Epithelial cell of proximal tubule (primary cell): ENCODE measurements at regions not wholly inside any gene's neighbourhood (a gene's known extent, or its start where the extent isn't known, plus 50 kb on each side); places are given as distances from the start of the nearest gene placed in this dataset.

Experiments used
- DNase-seq: peaks from one replicate; pipeline ENCODE4 v3.0.0-alpha.2; 2011; ENCODE audit warnings: low read depth
- H3K4me3 ChIP-seq: 2 replicates; pipeline ENCODE4 v1.5.1; 2011; ENCODE audit warnings: low read depth, mild to moderate bottlenecking, low read length
- TF ChIP-seq, protein P1 (sequence below): conservative IDR thresholded peaks from 2 replicates; pipeline ENCODE4 v1.5.1; 2012; ENCODE audit warnings: low read depth, mild to moderate bottlenecking, low read length

- DNase-seq: no peak
- TF ChIP-seq, protein P1, sequence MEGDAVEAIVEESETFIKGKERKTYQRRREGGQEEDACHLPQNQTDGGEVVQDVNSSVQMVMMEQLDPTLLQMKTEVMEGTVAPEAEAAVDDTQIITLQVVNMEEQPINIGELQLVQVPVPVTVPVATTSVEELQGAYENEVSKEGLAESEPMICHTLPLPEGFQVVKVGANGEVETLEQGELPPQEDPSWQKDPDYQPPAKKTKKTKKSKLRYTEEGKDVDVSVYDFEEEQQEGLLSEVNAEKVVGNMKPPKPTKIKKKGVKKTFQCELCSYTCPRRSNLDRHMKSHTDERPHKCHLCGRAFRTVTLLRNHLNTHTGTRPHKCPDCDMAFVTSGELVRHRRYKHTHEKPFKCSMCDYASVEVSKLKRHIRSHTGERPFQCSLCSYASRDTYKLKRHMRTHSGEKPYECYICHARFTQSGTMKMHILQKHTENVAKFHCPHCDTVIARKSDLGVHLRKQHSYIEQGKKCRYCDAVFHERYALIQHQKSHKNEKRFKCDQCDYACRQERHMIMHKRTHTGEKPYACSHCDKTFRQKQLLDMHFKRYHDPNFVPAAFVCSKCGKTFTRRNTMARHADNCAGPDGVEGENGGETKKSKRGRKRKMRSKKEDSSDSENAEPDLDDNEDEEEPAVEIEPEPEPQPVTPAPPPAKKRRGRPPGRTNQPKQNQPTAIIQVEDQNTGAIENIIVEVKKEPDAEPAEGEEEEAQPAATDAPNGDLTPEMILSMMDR: no peak
Observed at GRCh38 chr4:17194586-17194985, 296.1 kb upstream of the LDB2 start.

DNA sequence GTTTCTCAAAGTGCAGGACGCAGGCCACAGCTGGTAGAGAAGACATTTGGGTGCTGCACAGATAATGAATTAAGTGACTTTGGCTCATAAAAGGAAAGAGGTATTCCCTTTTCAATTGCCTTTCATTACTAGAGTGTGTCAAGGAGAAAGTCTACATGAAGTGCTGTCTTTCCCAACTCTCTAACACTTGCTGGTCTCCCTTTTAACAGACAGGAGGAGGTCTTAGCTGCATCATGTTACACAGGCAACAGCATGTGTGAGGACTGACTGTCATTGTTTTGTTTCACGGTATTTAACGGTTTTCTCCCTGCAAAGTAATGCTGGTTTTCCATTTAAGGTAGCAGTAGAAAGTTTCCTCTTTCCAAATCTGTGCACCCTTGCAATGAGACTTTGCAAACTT lies 291.3 kb upstream of the LDB2 start:
- no peak overlapping the region for H3K4me3 ChIP-seq
- DNase-seq: no peak
- TF ChIP-seq, protein P1: no peak

More at GRCh38 chr4:17194586-17194985, 296.1 kb upstream of the LDB2 start:
- no peak overlapping the region for H3K4me3 ChIP-seq

GRCh38 chr4:17189401-17189720 lies 290.9 kb upstream of the LDB2 start:
- no peak for DNase-seq
- no peak overlapping the region for H3K4me3 ChIP-seq
- TF ChIP-seq, protein P1: no peak

DNA sequence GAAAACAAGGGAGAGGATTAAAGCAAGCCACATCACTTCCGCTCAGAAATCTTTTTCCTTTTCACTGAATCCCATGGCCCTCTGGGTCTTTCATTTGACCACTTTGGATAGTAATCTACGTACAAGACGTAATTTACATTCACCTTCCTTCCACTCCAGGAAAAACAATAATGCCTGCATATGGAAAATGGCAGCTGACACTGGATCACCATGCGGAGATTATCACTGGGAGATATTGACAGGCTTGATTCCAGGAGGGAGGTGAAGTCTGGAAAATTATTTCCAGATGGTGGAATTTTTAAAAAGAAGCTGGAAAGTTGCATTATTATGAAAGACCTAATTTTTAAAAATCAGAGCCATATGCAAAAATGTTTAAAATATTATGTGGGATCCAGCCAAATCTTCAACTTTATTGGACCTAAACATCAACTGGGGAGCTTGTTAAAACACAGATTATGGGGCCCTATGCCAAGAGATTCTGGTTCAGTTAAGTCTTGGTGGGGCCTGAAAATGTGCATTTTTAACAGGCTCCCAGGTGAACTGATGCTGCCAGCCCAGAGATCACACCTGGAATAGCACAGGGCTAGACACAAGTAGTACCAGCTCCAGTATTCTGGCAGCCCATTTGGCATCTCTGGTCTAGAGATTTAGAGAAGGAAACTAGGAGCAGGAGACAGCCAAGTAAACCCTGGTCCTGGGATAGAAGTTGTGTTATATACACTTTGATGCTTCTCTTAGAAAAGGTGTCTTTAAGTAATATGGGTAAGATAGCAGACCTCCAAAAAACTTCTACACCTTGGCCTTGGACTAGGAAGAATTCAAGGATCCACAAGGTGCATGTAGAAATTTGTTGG lies 290.3 kb upstream of the LDB2 start:
- DNase-seq: no peak
- TF ChIP-seq, protein P1: no peak

DNA sequence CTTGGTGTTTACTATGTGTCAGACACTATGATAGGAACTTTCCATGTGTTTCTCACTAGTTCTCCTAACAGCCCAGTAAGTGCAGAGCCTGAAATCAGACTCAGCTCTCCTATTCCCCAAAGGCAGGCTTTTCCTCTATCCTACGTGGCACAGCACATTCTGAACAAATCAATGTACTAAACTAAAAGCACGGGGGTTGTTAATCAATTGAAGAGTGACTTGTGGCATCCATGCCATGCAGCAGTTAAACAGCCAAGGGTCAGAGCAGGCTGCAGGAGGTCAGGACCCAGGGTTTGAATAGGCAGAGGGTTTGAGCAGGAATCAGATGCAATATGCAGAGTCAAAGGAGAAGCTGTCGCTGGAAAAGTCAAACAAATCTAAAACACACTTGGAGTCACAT lies 289.7 kb upstream of the LDB2 start:
- no peak for DNase-seq
- TF ChIP-seq, protein P1: no peak
- no peak overlapping the region for H3K4me3 ChIP-seq

More for the DNA sequence above, 290.3 kb upstream of the LDB2 start:
- no peak overlapping the region for H3K4me3 ChIP-seq

- H3K4me3 ChIP-seq: no peak overlapping the region
- DNase-seq: no peak
- TF ChIP-seq, protein P1: no peak
Observed at GRCh38 chr4:17187003-17187402, 288.6 kb upstream of the LDB2 start.

GRCh38 chr4:17182888-17183287 lies 284.4 kb upstream of the LDB2 start:
- DNase-seq: no peak
- H3K4me3 ChIP-seq: no peak overlapping the region
- TF ChIP-seq, protein P1: no peak
